ENCODE measurements at regions not wholly inside any gene's neighbourhood (a gene's known extent, or its start where the extent isn't known, plus 50 kb on each side); places are given as distances from the start of the nearest gene placed in this dataset.

GRCh38 chr16:14364112-14364385 lies 266.0 kb downstream of the PARN start:
- TF ChIP-seq CTCF (IDR thresholded peaks at IDR 0.05 in 2 of 3, conservative IDR thresholded peaks at IDR 0.05 in 1 of 3; ENCODE audit: borderline replicate concordance in 1 of 3, insufficient read depth in 1 of 3, low read depth in 2 of 3, low read length in 2 of 3) (no peak), POLR2A (IDR thresholded peaks at IDR 0.05; ENCODE audit: borderline replicate concordance, extremely low read depth, insufficient read depth, insufficient read length) (no peak), MAX (IDR thresholded peaks at IDR 0.05) (no peak), ZFX (IDR thresholded peaks at IDR 0.05) (no peak), RAD21 (IDR thresholded peaks at IDR 0.05; ENCODE audit: low read depth) (no peak), EGR1 (IDR thresholded peaks at IDR 0.05; ENCODE audit: low read depth) (no peak), ZNF274 (IDR thresholded peaks at IDR 0.05; ENCODE audit: low read depth, low read length) (no peak), REST (IDR thresholded peaks at IDR 0.05; ENCODE audit: low read depth) (no peak), EZH2 (IDR thresholded peaks at IDR 0.05) (no peak), ATF3 (IDR thresholded peaks at IDR 0.05) (no peak), JUND (IDR thresholded peaks at IDR 0.05) (no peak), POLR2AphosphoS5 (IDR thresholded peaks at IDR 0.05; ENCODE audit: low read depth, low read length) (no peak), CBX3 (IDR thresholded peaks at IDR 0.05; ENCODE audit: low read depth) (no peak), SIN3A (IDR thresholded peaks at IDR 0.05; ENCODE audit: low read depth) (no peak)
